Neutrophil (primary cell): ENCODE measurements at regions not wholly inside any gene's neighbourhood (a gene's known extent, or its start where the extent isn't known, plus 50 kb on each side); places are given as distances from the start of the nearest gene placed in this dataset.

ENCODE experiments used
- H3K27ac ChIP-seq: fragments of 200-600 bp; sonication (generic); 2 replicates; pipeline ENCODE4 v1.5.1; 2016; ENCODE audit warnings: mild to moderate bottlenecking, moderate library complexity
- H3K27me3 ChIP-seq: fragments of 200-600 bp; sonication (generic); 2 replicates; pipeline ENCODE4 v1.6.0; 2016; ENCODE audit warnings: mild to moderate bottlenecking
- H3K36me3 ChIP-seq: fragments of 200-600 bp; sonication (generic); 2 replicates; pipeline ENCODE4 v1.5.1; 2017
- H3K4me1 ChIP-seq, 2 experiments: fragments of 200-600 bp in 1 of 2; sonication (generic) in 1 of 2; 1 replicate in 1 of 2; 2 replicates in 1 of 2; pipeline versions ENCODE4 v1.5.1 to v1.6.1; 2013 to 2016; ENCODE audit warnings: low read depth in 1 of 2, low read length in 1 of 2, mild to moderate bottlenecking in 1 of 2, moderate library complexity in 1 of 2; ENCODE audit not compliant: control insufficient read depth in 1 of 2, insufficient read depth in 1 of 2
- H3K4me3 ChIP-seq, 2 experiments: fragments of 200-600 bp in 1 of 2; sonication (generic) in 1 of 2; 1 replicate in 1 of 2; 2 replicates in 1 of 2; pipeline ENCODE4 v1.5.1; 2013 to 2016; ENCODE audit warnings: low read depth in 1 of 2, low read length in 1 of 2, mild to moderate bottlenecking in 1 of 2, moderate library complexity in 1 of 2
- H3K9me3 ChIP-seq: fragments of 200-600 bp; sonication (generic); 2 replicates; pipeline ENCODE4 v1.5.1; 2016
- TF ChIP-seq, protein P1 (sequence below): fragments of 200-600 bp; sonication (generic); IDR thresholded peaks from 2 replicates; pipeline ENCODE4 v1.5.1; 2016; ENCODE audit warnings: antibody characterized with exemption

- Histone ChIP-seq H3K36me3 (no peaks in the 10 kb centered on the region), H3K4me3 (no peak overlapping the region), H3K27ac (no peak overlapping the region), H3K27me3 (no peaks in the 10 kb centered on the region), H3K9me3 (no peaks in the 10 kb centered on the region), H3K4me1 (peaks cover 0 to 10% of the 10 kb centered on the region in 2 experiments)
- TF ChIP-seq, protein P1, sequence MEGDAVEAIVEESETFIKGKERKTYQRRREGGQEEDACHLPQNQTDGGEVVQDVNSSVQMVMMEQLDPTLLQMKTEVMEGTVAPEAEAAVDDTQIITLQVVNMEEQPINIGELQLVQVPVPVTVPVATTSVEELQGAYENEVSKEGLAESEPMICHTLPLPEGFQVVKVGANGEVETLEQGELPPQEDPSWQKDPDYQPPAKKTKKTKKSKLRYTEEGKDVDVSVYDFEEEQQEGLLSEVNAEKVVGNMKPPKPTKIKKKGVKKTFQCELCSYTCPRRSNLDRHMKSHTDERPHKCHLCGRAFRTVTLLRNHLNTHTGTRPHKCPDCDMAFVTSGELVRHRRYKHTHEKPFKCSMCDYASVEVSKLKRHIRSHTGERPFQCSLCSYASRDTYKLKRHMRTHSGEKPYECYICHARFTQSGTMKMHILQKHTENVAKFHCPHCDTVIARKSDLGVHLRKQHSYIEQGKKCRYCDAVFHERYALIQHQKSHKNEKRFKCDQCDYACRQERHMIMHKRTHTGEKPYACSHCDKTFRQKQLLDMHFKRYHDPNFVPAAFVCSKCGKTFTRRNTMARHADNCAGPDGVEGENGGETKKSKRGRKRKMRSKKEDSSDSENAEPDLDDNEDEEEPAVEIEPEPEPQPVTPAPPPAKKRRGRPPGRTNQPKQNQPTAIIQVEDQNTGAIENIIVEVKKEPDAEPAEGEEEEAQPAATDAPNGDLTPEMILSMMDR, result no peak
Measured at GRCh38 chr21:35222021-35222420, 172.9 kb upstream of the RUNX1 start.

GRCh38 chr21:35220301-35220700 is 171.2 kb upstream of the RUNX1 start:
- H3K4me1 ChIP-seq, result peaks cover 0 to 10% of the 10 kb centered on the region in 2 experiments
- no peak overlapping the region for H3K4me3 ChIP-seq
- TF ChIP-seq, protein P1, result no peak
- no peaks in the 10 kb centered on the region for H3K9me3 ChIP-seq
- no peak overlapping the region for H3K27ac ChIP-seq
- no peaks in the 10 kb centered on the region for H3K27me3 ChIP-seq
- no peaks in the 10 kb centered on the region for H3K36me3 ChIP-seq

- Histone ChIP-seq H3K4me3 (no peak overlapping the region), H3K36me3 (no peaks in the 10 kb centered on the region), H3K27ac (no peak overlapping the region), H3K4me1 (peaks cover 0 to 10% of the 10 kb centered on the region in 2 experiments), H3K9me3 (no peaks in the 10 kb centered on the region), H3K27me3 (no peaks in the 10 kb centered on the region)
- TF ChIP-seq, protein P1, result no peak
Measured at GRCh38 chr21:35219719-35220118, 170.6 kb upstream of the RUNX1 start.

DNA sequence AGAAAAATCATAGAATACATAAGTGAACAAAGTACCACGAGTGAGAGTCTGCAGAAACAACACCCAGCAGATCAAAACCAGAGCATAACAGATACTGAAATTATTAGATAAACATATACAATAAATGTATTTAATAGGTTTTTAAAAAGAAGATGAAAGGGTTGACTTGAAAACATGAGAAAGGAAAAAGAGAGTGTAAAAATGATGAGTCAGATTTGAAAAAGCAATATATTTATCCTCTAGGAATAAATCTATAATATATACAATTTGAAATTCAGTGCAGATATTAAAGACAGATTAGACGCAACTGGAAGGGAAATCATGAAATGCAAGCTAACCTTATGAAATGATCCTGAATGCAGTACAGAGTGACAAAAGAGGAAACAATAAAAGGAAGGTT is 170.2 kb upstream of the RUNX1 start:
- Histone ChIP-seq H3K36me3 (no peaks in the 10 kb centered on the region), H3K4me1 (peaks cover 0 to 10% of the 10 kb centered on the region in 2 experiments), H3K4me3 (no peak overlapping the region), H3K27me3 (no peaks in the 10 kb centered on the region), H3K9me3 (no peaks in the 10 kb centered on the region), H3K27ac (no peak overlapping the region)
- TF ChIP-seq, protein P1, result no peak

DNA sequence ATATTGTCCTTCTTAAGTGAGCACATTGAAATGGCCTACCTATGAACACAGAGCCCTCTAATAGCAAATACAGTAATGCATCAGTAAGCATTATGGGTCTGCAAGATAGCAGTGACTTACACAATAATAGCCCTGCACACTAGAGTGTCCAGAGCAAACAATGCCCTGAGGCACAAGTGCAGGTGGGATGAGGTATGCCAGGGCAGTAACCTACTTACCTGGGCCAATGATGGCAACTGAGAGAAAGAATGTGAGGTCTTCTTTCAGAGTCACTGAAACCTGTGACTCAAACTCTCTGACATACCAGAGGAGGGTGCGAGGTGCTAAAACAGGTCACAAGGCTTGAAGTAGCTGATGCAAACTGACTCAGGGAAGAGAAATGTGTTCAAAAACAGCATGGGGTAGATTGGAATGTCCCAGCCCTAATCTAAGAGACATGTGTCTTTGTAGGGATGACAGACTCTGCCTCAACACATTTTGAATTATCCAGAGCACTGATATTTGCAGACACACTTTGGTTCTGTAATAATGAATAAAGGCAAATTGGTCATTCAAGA is 168.5 kb upstream of the RUNX1 start:
- H3K27ac ChIP-seq, result no peak overlapping the region
- H3K9me3 ChIP-seq, result no peaks in the 10 kb centered on the region
- TF ChIP-seq, protein P1, result no peak
- no peaks in the 10 kb centered on the region for H3K36me3 ChIP-seq
- H3K27me3 ChIP-seq, result no peaks in the 10 kb centered on the region
- no peak overlapping the region for H3K4me3 ChIP-seq
- peaks cover 0 to 7% of the 10 kb centered on the region in 2 experiments for H3K4me1 ChIP-seq
